ENCODE measurements at regions not wholly inside any gene's neighbourhood (a gene's known extent, or its start where the extent isn't known, plus 50 kb on each side); places are given as distances from the start of the nearest gene placed in this dataset.

GRCh38 chr22:49295851-49296560, 531.7 kb downstream of the BRD1 start:
- POLR2A ChIA-PET: no interaction called here
- CTCF ChIA-PET: no interaction called here
- H3K4me3 ChIP-seq (ENCODE audit: low read depth in 2 of 2, low read length in 2 of 2): no peak overlapping the region

DNA sequence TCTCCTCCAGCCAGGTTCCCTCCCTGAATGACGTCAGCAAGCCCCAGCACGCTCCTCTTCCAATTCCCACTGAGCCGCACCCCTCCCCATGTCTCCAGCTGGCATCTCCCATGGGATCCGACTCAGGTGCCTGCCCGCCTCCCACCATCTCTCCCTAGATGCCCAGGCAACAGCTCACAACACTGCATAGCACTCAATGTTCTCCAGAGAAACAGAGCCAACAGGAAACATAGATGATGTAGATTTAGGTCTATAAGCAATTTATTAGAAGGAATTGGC, 532.3 kb downstream of the BRD1 start:
- Histone ChIP-seq H3K27me3 (ENCODE audit: control insufficient read depth, insufficient read depth, low read length) (no peaks in the 10 kb centered on the region), H3K4me1 (ENCODE audit: control insufficient read depth, insufficient read depth, low read length) (no peaks in the 10 kb centered on the region), H3K36me3 (ENCODE audit: control insufficient read depth, insufficient read depth, low read length) (no peaks in the 10 kb centered on the region), H3K27ac (ENCODE audit: low read length) (no peak overlapping the region), H3K9me3 (ENCODE audit: control insufficient read depth, insufficient read depth, low read depth, low read length) (no peaks in the 10 kb centered on the region), H3K4me3 (ENCODE audit: low read depth in 2 of 2, low read length in 2 of 2) (no peak overlapping the region)
- intact Hi-C loops (cut with micrococcal nuclease; ENCODE audit: unreplicated experiment): no loop called here
- no TSS peak for BruUV-seq (replicated peaks)
- ATAC-seq (no peak), DNase-seq (ENCODE audit: low read depth, low spot score) (no peak)
- TF ChIP-seq, protein P1, sequence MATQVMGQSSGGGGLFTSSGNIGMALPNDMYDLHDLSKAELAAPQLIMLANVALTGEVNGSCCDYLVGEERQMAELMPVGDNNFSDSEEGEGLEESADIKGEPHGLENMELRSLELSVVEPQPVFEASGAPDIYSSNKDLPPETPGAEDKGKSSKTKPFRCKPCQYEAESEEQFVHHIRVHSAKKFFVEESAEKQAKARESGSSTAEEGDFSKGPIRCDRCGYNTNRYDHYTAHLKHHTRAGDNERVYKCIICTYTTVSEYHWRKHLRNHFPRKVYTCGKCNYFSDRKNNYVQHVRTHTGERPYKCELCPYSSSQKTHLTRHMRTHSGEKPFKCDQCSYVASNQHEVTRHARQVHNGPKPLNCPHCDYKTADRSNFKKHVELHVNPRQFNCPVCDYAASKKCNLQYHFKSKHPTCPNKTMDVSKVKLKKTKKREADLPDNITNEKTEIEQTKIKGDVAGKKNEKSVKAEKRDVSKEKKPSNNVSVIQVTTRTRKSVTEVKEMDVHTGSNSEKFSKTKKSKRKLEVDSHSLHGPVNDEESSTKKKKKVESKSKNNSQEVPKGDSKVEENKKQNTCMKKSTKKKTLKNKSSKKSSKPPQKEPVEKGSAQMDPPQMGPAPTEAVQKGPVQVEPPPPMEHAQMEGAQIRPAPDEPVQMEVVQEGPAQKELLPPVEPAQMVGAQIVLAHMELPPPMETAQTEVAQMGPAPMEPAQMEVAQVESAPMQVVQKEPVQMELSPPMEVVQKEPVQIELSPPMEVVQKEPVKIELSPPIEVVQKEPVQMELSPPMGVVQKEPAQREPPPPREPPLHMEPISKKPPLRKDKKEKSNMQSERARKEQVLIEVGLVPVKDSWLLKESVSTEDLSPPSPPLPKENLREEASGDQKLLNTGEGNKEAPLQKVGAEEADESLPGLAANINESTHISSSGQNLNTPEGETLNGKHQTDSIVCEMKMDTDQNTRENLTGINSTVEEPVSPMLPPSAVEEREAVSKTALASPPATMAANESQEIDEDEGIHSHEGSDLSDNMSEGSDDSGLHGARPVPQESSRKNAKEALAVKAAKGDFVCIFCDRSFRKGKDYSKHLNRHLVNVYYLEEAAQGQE (IDR thresholded peaks at IDR 0.05; ENCODE audit: insufficient read depth in 1 of 2, low read depth in 2 of 2, low read length in 1 of 2): no peak
- TF ChIP-seq SIN3A (IDR thresholded peaks at IDR 0.05; ENCODE audit: borderline replicate concordance, insufficient read depth, low read depth, low read length) (no peak), POLR2AphosphoS5 (IDR thresholded peaks at IDR 0.05; ENCODE audit: low read depth, low read length) (no peak), TCF7L2 (IDR thresholded peaks at IDR 0.05; ENCODE audit: low read depth, low read length) (no peak)
- TF ChIP-seq, protein P2, sequence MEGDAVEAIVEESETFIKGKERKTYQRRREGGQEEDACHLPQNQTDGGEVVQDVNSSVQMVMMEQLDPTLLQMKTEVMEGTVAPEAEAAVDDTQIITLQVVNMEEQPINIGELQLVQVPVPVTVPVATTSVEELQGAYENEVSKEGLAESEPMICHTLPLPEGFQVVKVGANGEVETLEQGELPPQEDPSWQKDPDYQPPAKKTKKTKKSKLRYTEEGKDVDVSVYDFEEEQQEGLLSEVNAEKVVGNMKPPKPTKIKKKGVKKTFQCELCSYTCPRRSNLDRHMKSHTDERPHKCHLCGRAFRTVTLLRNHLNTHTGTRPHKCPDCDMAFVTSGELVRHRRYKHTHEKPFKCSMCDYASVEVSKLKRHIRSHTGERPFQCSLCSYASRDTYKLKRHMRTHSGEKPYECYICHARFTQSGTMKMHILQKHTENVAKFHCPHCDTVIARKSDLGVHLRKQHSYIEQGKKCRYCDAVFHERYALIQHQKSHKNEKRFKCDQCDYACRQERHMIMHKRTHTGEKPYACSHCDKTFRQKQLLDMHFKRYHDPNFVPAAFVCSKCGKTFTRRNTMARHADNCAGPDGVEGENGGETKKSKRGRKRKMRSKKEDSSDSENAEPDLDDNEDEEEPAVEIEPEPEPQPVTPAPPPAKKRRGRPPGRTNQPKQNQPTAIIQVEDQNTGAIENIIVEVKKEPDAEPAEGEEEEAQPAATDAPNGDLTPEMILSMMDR (IDR thresholded peaks at IDR 0.05): no peak
- POLR2A ChIA-PET: no interaction called here
- in situ Hi-C loops (cut with HindIII; ENCODE audit: low pct_unique_long_range_greater_than_20kb, low sequenced_read_pairs): no loop called here
- CTCF ChIA-PET: no interaction called here

More at GRCh38 chr22:49295851-49296560, 531.7 kb downstream of the BRD1 start:
- no peaks in the 10 kb centered on the region for H3K27me3 ChIP-seq (ENCODE audit: control insufficient read depth, insufficient read depth, low read length)
- DNase-seq (ENCODE audit: low read depth, low spot score) (no peak), ATAC-seq (no peak)
- H3K9me3 ChIP-seq (ENCODE audit: control insufficient read depth, insufficient read depth, low read depth, low read length): no peaks in the 10 kb centered on the region
- no peaks in the 10 kb centered on the region for H3K36me3 ChIP-seq (ENCODE audit: control insufficient read depth, insufficient read depth, low read length)
- intact Hi-C loops (cut with micrococcal nuclease; ENCODE audit: unreplicated experiment) (no loop called here), in situ Hi-C loops (cut with HindIII; ENCODE audit: low pct_unique_long_range_greater_than_20kb, low sequenced_read_pairs) (no loop called here)
- TF ChIP-seq POLR2AphosphoS5 (IDR thresholded peaks at IDR 0.05; ENCODE audit: low read depth, low read length): no peak
- TF ChIP-seq, protein P2 (IDR thresholded peaks at IDR 0.05): no peak
- no peak for TF ChIP-seq TCF7L2 (IDR thresholded peaks at IDR 0.05; ENCODE audit: low read depth, low read length)
- TF ChIP-seq, protein P1 (IDR thresholded peaks at IDR 0.05; ENCODE audit: insufficient read depth in 1 of 2, low read depth in 2 of 2, low read length in 1 of 2): no peak
- no peak for TF ChIP-seq SIN3A (IDR thresholded peaks at IDR 0.05; ENCODE audit: borderline replicate concordance, insufficient read depth, low read depth, low read length)
- no peaks in the 10 kb centered on the region for H3K4me1 ChIP-seq (ENCODE audit: control insufficient read depth, insufficient read depth, low read length)
- BruUV-seq (replicated peaks): no TSS peak
- H3K27ac ChIP-seq (ENCODE audit: low read length): no peak overlapping the region

All from Panc1 (cell line).